WTC11 (cell line): ENCODE measurements at regions not wholly inside any gene's neighbourhood (a gene's known extent, or its start where the extent isn't known, plus 50 kb on each side); places are given as distances from the start of the nearest gene placed in this dataset.
"Not testable (repeated sequence)": the region's sequence is repeated elsewhere in the genome, so short reads cannot be mapped to it uniquely, and the experiment has no call there.

Experiments used
- CREB1 ChIP-seq: sonication (generic); formaldehyde crosslinking; IDR thresholded peaks from 2 replicates; pipeline ENCODE4 v1.8.0; 2023; ENCODE audit warnings: mild to moderate bottlenecking, missing genetic modification reagents
- ESRRA ChIP-seq: sonication (generic); formaldehyde crosslinking; IDR thresholded peaks from 2 replicates; pipeline ENCODE4 v1.8.1; 2022; ENCODE audit warnings: mild to moderate bottlenecking, missing genetic modification reagents, borderline replicate concordance
- NFE2L1 ChIP-seq: sonication (generic); formaldehyde crosslinking; IDR thresholded peaks from 2 replicates; pipeline ENCODE4 v1.8.1; 2023; ENCODE audit warnings: missing genetic modification reagents
- TF ChIP-seq, protein P1 (sequence below): fragments of 200-600 bp; IDR thresholded peaks from 2 replicates; pipeline ENCODE4 v1.8.0; 2022; ENCODE audit warnings: antibody characterized with exemption

DNA sequence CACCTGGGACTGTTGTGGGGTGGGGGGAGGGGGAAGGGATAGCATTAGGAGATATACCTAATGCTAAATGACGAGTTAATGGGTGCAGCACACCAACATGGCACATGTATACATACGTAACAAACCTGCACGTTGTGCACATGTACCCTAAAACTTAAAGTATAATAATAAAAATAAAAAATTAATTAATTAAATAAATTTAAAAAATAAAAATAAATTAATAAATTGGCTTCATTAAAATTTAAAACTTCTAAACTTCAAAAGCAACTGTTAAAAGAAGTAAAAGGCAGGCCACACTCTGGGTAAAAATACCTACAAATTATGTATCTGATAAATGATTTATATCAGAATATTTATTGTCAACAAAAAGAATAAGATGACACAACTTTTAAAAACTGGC is 102.6 kb upstream of the SLIT2 start:
- TF ChIP-seq ESRRA (CRISPR knock-in tag); NFE2L1 (CRISPR knock-in tag); CREB1: not testable (repeated sequence)
- TF ChIP-seq, protein P1, sequence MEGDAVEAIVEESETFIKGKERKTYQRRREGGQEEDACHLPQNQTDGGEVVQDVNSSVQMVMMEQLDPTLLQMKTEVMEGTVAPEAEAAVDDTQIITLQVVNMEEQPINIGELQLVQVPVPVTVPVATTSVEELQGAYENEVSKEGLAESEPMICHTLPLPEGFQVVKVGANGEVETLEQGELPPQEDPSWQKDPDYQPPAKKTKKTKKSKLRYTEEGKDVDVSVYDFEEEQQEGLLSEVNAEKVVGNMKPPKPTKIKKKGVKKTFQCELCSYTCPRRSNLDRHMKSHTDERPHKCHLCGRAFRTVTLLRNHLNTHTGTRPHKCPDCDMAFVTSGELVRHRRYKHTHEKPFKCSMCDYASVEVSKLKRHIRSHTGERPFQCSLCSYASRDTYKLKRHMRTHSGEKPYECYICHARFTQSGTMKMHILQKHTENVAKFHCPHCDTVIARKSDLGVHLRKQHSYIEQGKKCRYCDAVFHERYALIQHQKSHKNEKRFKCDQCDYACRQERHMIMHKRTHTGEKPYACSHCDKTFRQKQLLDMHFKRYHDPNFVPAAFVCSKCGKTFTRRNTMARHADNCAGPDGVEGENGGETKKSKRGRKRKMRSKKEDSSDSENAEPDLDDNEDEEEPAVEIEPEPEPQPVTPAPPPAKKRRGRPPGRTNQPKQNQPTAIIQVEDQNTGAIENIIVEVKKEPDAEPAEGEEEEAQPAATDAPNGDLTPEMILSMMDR, result not testable (repeated sequence)
